A673 (cell line): ENCODE measurements at regions not wholly inside any gene's neighbourhood (a gene's known extent, or its start where the extent isn't known, plus 50 kb on each side); places are given as distances from the start of the nearest gene placed in this dataset.

ENCODE experiments used
- CTCF ChIP-seq: fragments of 300-800, 200-600 bp; sonication (generic); conservative IDR thresholded peaks from 2 replicates; pipeline ENCODE4 v1.5.1; 2017; ENCODE audit warnings: low read depth, mild to moderate bottlenecking, antibody characterized with exemption, low read length, moderate library complexity, mixed read lengths
- EZH2 ChIP-seq: fragments of 200-600 bp; sonication (generic); IDR thresholded peaks from 2 replicates; pipeline ENCODE4 v1.6.1; 2017; ENCODE audit warnings: borderline replicate concordance, low read depth, mild to moderate bottlenecking, mixed read lengths, antibody characterized with exemption, low read length; ENCODE audit not compliant: poor library complexity, severe bottlenecking

- no peak for TF ChIP-seq CTCF
- no peak for TF ChIP-seq EZH2
These were observed 794.8 kb downstream of the HACE1 start for GRCh38 chr6:104064876-104065275.
